ENCODE measurements at regions not wholly inside any gene's neighbourhood (a gene's known extent, or its start where the extent isn't known, plus 50 kb on each side); places are given as distances from the start of the nearest gene placed in this dataset.

- FAIRE-seq = no peak
- Mint-ChIP-seq H3K36me3 (ENCODE audit: low read depth, unreplicated experiment) (no peaks in the 10 kb centered on the region), H3K4me1 (ENCODE audit: low read depth, unreplicated experiment) (peaks cover 4% of the 10 kb centered on the region), H3K27ac (ENCODE audit: unreplicated experiment) (no peak overlapping the region), H3K9me3 (ENCODE audit: unreplicated experiment) (no peaks in the 10 kb centered on the region), H3K27me3 (ENCODE audit: low read depth, unreplicated experiment) (peaks cover 3% of the 10 kb centered on the region), H3K4me3 (ENCODE audit: unreplicated experiment) (no peak overlapping the region)
- H3K27me3 ChIP-seq (ENCODE audit: insufficient read depth, low read length) = no peaks in the 10 kb centered on the region
- no peak overlapping the region for H3K27ac ChIP-seq (ENCODE audit: low read depth, low read length)
- H3K79me2 ChIP-seq (ENCODE audit: insufficient read depth, low read length) = no peaks in the 10 kb centered on the region
- no peaks in the 10 kb centered on the region for H3K36me3 ChIP-seq (ENCODE audit: insufficient read depth, low read length)
- H3K4me3 ChIP-seq (ENCODE audit: insufficient read depth, low read depth, low read length) = no peak overlapping the region
- TF ChIP-seq CTCF (IDR thresholded peaks at IDR 0.05; ENCODE audit: insufficient read depth, low read depth, low read length) (no peak), EZH2 (IDR thresholded peaks at IDR 0.05; ENCODE audit: insufficient read depth, low read length) (no peak)
- H3K9me3 ChIP-seq (ENCODE audit: insufficient read depth, low read depth, low read length) = no peaks in the 10 kb centered on the region
- no peak overlapping the region for H2AFZ ChIP-seq (ENCODE audit: low read depth, low read length)
- DNase-seq (ENCODE audit: low read depth) = no peak
- H3K9ac ChIP-seq (ENCODE audit: low read length) = no peak overlapping the region
- H4K20me1 ChIP-seq (ENCODE audit: insufficient read depth, low read length) = no peaks in the 10 kb centered on the region
- H3K4me2 ChIP-seq (ENCODE audit: low read length) = no peak overlapping the region
- H3K4me1 ChIP-seq (ENCODE audit: insufficient read depth, low read length) = no peaks in the 10 kb centered on the region
These were observed 142.1 kb upstream of the NMUR2 start for GRCh38 chr5:152547202-152547601.

- FAIRE-seq (no peak), DNase-seq (ENCODE audit: low read depth) (no peak)
- H3K4me1 ChIP-seq (ENCODE audit: insufficient read depth, low read length) = no peaks in the 10 kb centered on the region
- H3K9ac ChIP-seq (ENCODE audit: low read length) = no peak overlapping the region
- no peaks in the 10 kb centered on the region for H3K27me3 ChIP-seq (ENCODE audit: insufficient read depth, low read length)
- no peaks in the 10 kb centered on the region for H4K20me1 ChIP-seq (ENCODE audit: insufficient read depth, low read length)
- H3K9me3 Mint-ChIP-seq (ENCODE audit: unreplicated experiment) = peaks cover 1% of the 10 kb centered on the region
- H3K9me3 ChIP-seq (ENCODE audit: insufficient read depth, low read depth, low read length) = no peaks in the 10 kb centered on the region
- no peak overlapping the region for H3K4me3 Mint-ChIP-seq (ENCODE audit: unreplicated experiment)
- no peaks in the 10 kb centered on the region for H3K36me3 Mint-ChIP-seq (ENCODE audit: low read depth, unreplicated experiment)
- peaks cover 3% of the 10 kb centered on the region for H3K27me3 Mint-ChIP-seq (ENCODE audit: low read depth, unreplicated experiment)
- H3K4me2 ChIP-seq (ENCODE audit: low read length) = no peak overlapping the region
- no peaks in the 10 kb centered on the region for H3K79me2 ChIP-seq (ENCODE audit: insufficient read depth, low read length)
- no peak overlapping the region for H2AFZ ChIP-seq (ENCODE audit: low read depth, low read length)
- no peak overlapping the region for H3K4me3 ChIP-seq (ENCODE audit: insufficient read depth, low read depth, low read length)
- TF ChIP-seq CTCF (IDR thresholded peaks at IDR 0.05; ENCODE audit: insufficient read depth, low read depth, low read length) = no peak
- no peak for TF ChIP-seq EZH2 (IDR thresholded peaks at IDR 0.05; ENCODE audit: insufficient read depth, low read length)
- no peak overlapping the region for H3K27ac ChIP-seq (ENCODE audit: low read depth, low read length)
- H3K4me1 Mint-ChIP-seq (ENCODE audit: low read depth, unreplicated experiment) = peaks cover 11% of the 10 kb centered on the region
- H3K27ac Mint-ChIP-seq (ENCODE audit: unreplicated experiment) = no peak overlapping the region
- no peaks in the 10 kb centered on the region for H3K36me3 ChIP-seq (ENCODE audit: insufficient read depth, low read length)
These were observed 144.6 kb upstream of the NMUR2 start for GRCh38 chr5:152549709-152550108.

- Mint-ChIP-seq H3K9me3 (ENCODE audit: unreplicated experiment) (peaks cover 1% of the 10 kb centered on the region), H3K4me1 (ENCODE audit: low read depth, unreplicated experiment) (peaks cover 11% of the 10 kb centered on the region), H3K36me3 (ENCODE audit: low read depth, unreplicated experiment) (no peaks in the 10 kb centered on the region), H3K4me3 (ENCODE audit: unreplicated experiment) (no peak overlapping the region), H3K27me3 (ENCODE audit: low read depth, unreplicated experiment) (peaks cover 2% of the 10 kb centered on the region), H3K27ac (ENCODE audit: unreplicated experiment) (no peak overlapping the region)
- H3K27ac ChIP-seq (ENCODE audit: low read depth, low read length) = no peak overlapping the region
- DNase-seq (ENCODE audit: low read depth) (no peak), FAIRE-seq (no peak)
- H4K20me1 ChIP-seq (ENCODE audit: insufficient read depth, low read length) = no peaks in the 10 kb centered on the region
- no peak overlapping the region for H3K9ac ChIP-seq (ENCODE audit: low read length)
- H3K79me2 ChIP-seq (ENCODE audit: insufficient read depth, low read length) = no peaks in the 10 kb centered on the region
- no peak overlapping the region for H3K4me3 ChIP-seq (ENCODE audit: insufficient read depth, low read depth, low read length)
- H3K36me3 ChIP-seq (ENCODE audit: insufficient read depth, low read length) = no peaks in the 10 kb centered on the region
- no peak overlapping the region for H3K4me2 ChIP-seq (ENCODE audit: low read length)
- H3K27me3 ChIP-seq (ENCODE audit: insufficient read depth, low read length) = no peaks in the 10 kb centered on the region
- no peaks in the 10 kb centered on the region for H3K9me3 ChIP-seq (ENCODE audit: insufficient read depth, low read depth, low read length)
- no peak for TF ChIP-seq CTCF (IDR thresholded peaks at IDR 0.05; ENCODE audit: insufficient read depth, low read depth, low read length)
- TF ChIP-seq EZH2 (IDR thresholded peaks at IDR 0.05; ENCODE audit: insufficient read depth, low read length) = no peak
- no peak overlapping the region for H2AFZ ChIP-seq (ENCODE audit: low read depth, low read length)
- H3K4me1 ChIP-seq (ENCODE audit: insufficient read depth, low read length) = no peaks in the 10 kb centered on the region
These were observed 146.0 kb upstream of the NMUR2 start for GRCh38 chr5:152551061-152551460.

Measured in astrocyte (in vitro differentiated cells and primary cell).